Muscle layer of colon (tissue), 2 donors: ENCODE measurements at regions not wholly inside any gene's neighbourhood (a gene's known extent, or its start where the extent isn't known, plus 50 kb on each side); places are given as distances from the start of the nearest gene placed in this dataset.

Experiments used
- H3K27ac ChIP-seq: one replicate; pipeline ENCODE4 v1.7.0; 2013; ENCODE audit warnings: low read depth, mild to moderate bottlenecking, low read length, moderate library complexity
- H3K27me3 ChIP-seq, 2 donors: one replicate each; pipeline ENCODE4 v1.7.0; 2013; ENCODE audit warnings: low read length in 2 of 2, mild to moderate bottlenecking in 2 of 2; ENCODE audit not compliant: insufficient read depth in 2 of 2, control insufficient read depth in 1 of 2
- H3K36me3 ChIP-seq: one replicate; pipeline ENCODE4 v1.7.0; 2013; ENCODE audit warnings: mild to moderate bottlenecking, low read length; ENCODE audit not compliant: insufficient read depth
- H3K4me1 ChIP-seq: one replicate; pipeline ENCODE4 v1.7.0; 2013; ENCODE audit warnings: mild to moderate bottlenecking, low read length; ENCODE audit not compliant: insufficient read depth
- H3K4me3 ChIP-seq, 2 donors: one replicate each; pipeline ENCODE4 v1.7.0; 2013; ENCODE audit warnings: low read length in 2 of 2, low read depth in 1 of 2, mild to moderate bottlenecking in 1 of 2, moderate library complexity in 1 of 2
- H3K9ac ChIP-seq: one replicate; pipeline ENCODE4 v1.7.0; 2013; ENCODE audit warnings: low read length
- H3K9me3 ChIP-seq: one replicate; pipeline ENCODE4 v1.7.0; 2013; ENCODE audit warnings: mild to moderate bottlenecking, low read length
- donor health status: abdominal sarcoma.
- donor health status: Adenocarcinoma of cecum.

DNA sequence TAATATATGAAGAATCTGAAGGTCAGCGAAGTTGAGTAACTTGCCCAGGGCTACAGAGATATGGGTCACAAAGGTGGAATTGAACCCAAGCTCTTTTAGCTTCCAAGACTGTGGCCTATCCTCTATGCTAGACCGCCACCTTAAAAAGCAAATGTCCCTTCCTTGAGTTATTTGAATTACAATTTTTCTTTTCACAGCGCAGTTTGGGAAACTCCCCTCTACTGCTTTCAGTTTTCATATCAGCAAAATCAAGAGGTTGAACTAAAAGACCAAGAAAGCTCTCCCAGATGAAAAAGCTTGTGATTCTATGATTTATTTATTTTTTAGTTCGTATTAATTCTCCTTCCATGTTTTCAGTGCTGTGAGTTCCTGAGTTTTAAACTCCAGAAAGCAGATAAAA, 174.5 kb upstream of the C1QTNF7 start:
- Histone ChIP-seq H3K4me3 (no peak overlapping the region), H3K4me1 (no peaks in the 10 kb centered on the region), H3K27me3 (no peaks in the 10 kb centered on the region), H3K36me3 (no peaks in the 10 kb centered on the region), H3K9ac (no peak overlapping the region), H3K9me3 (no peaks in the 10 kb centered on the region), H3K27ac (no peak overlapping the region)

DNA sequence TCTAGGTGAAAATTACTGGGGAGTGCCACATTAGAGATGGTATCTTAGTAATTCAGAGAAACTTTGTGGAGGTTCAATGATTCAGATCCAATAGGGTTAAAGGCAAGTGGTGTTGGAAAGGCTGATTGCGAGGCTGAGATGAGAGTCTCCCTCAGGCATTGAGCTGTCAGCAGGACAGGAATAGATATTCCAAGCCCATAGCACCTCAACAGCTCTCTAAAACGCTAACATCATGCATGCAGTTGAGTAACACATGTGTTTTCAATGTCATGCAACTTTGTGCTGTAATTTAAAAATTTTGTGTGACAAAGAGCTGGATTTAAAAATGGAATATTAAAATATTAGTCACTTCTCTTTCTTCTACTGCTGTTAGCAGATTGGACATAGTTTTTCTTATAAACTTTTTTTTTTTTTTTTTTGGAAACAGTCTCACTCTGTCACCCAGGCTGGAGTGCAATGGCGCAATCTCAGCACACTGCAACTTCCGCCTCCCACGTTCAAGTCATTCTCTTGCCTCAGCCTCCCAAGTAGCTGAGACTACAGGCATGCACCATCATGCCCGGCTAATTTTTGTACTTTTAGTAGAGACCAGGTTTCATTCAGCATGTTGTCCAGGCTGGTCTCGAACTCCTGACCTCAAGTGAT, 173.5 kb upstream of the C1QTNF7 start:
- no peaks in the 10 kb centered on the region for H3K27me3 ChIP-seq

GRCh38 chr4:15255537-15255936, 172.3 kb upstream of the C1QTNF7 start:
- no peaks in the 10 kb centered on the region for H3K36me3 ChIP-seq
- no peaks in the 10 kb centered on the region for H3K9me3 ChIP-seq
- H3K27me3 ChIP-seq: no peaks in the 10 kb centered on the region
- no peak overlapping the region for H3K9ac ChIP-seq
- H3K4me1 ChIP-seq: no peaks in the 10 kb centered on the region
- H3K27ac ChIP-seq: no peak overlapping the region
- H3K4me3 ChIP-seq: no peak overlapping the region

More for the DNA sequence above, 173.5 kb upstream of the C1QTNF7 start:
- no peaks in the 10 kb centered on the region for H3K36me3 ChIP-seq
- no peak overlapping the region for H3K4me3 ChIP-seq
- no peak overlapping the region for H3K27ac ChIP-seq
- no peaks in the 10 kb centered on the region for H3K9me3 ChIP-seq
- H3K4me1 ChIP-seq: no peaks in the 10 kb centered on the region
- no peak overlapping the region for H3K9ac ChIP-seq

DNA sequence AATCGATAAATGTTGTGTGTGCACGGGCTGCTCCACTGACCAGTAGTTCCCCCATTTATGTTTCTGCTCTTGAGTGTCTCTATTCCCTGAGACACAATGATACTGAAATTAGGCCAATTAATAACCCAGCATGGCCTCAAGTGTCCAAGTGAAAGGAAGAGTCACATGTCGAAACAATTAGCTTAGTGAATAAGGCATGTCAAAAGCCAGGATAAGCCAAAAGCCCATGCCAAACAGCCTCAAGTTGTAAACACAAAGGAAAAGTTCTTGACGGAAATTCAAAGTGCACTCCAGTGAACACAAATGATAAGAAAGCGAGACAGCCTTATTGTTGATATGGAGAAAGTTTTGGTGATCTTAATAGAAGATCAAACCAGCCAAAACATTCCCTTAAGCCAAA, 167.1 kb upstream of the C1QTNF7 start:
- Histone ChIP-seq H3K4me3 (no peak overlapping the region), H3K36me3 (no peaks in the 10 kb centered on the region), H3K9me3 (no peaks in the 10 kb centered on the region), H3K27me3 (no peaks in the 10 kb centered on the region), H3K4me1 (no peaks in the 10 kb centered on the region), H3K27ac (no peak overlapping the region), H3K9ac (no peak overlapping the region)

DNA sequence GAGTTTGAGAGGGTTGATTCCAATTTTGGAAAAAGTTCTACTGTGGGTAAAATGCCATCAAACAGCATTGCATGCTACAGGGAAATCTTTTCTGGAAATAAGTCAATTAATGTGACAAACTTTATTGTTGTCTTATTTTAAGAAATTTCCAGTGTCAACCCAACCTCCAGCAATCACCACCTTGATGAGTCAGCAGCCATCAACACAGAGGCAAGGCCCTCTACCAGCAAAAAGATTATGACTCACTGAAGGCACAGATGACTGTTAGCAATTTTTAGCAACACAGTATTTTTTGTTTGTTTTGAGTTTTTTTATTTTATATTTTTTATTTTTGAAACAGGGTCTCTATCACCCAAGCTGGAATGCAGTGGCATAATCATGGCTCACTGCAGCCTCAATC, 165.4 kb upstream of the C1QTNF7 start:
- Histone ChIP-seq H3K27ac (no peak overlapping the region), H3K27me3 (no peaks in the 10 kb centered on the region), H3K4me1 (no peaks in the 10 kb centered on the region), H3K36me3 (no peaks in the 10 kb centered on the region), H3K9me3 (no peaks in the 10 kb centered on the region), H3K4me3 (no peak overlapping the region), H3K9ac (no peak overlapping the region)

- Histone ChIP-seq H3K36me3 (no peaks in the 10 kb centered on the region), H3K27ac (no peak overlapping the region), H3K4me1 (no peaks in the 10 kb centered on the region), H3K9me3 (no peaks in the 10 kb centered on the region), H3K4me3 (no peak overlapping the region), H3K27me3 (no peaks in the 10 kb centered on the region), H3K9ac (no peak overlapping the region)
These were observed 157.6 kb upstream of the C1QTNF7 start for GRCh38 chr4:15270201-15270600.

DNA sequence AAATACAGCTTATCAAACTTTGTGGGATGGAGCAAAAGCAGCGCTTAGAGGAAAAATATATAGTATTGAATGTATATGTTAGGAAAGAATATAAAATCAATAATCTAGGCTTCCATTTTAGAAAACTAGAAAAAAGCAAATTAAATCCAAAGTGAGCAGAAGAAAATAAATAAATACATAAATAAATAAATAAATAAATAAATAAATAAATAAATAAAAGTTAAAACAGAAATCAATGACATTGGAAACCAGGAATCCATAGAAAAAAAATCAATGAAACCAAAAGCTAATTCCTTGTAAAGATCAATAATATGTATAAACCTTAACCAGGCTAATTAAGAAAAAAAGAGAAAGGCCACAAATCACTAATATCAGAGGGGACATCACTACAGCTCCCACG, 141.8 kb upstream of the C1QTNF7 start:
- Histone ChIP-seq H3K27me3 (no peaks in the 10 kb centered on the region), H3K4me3 (no peak overlapping the region), H3K9ac (no peak overlapping the region), H3K36me3 (no peaks in the 10 kb centered on the region), H3K9me3 (no peaks in the 10 kb centered on the region), H3K27ac (no peak overlapping the region), H3K4me1 (no peaks in the 10 kb centered on the region)

- Histone ChIP-seq H3K4me1 (no peaks in the 10 kb centered on the region), H3K9me3 (no peaks in the 10 kb centered on the region)
These were observed 136.7 kb upstream of the C1QTNF7 start for GRCh38 chr4:15291122-15291521.

GRCh38 chr4:15293711-15294110, 134.1 kb upstream of the C1QTNF7 start:
- no peaks in the 10 kb centered on the region for H3K27me3 ChIP-seq
- no peaks in the 10 kb centered on the region for H3K9me3 ChIP-seq
- H3K9ac ChIP-seq: no peak overlapping the region
- H3K36me3 ChIP-seq: no peaks in the 10 kb centered on the region
- H3K4me3 ChIP-seq: no peak overlapping the region
- H3K4me1 ChIP-seq: no peaks in the 10 kb centered on the region
- H3K27ac ChIP-seq: no peak overlapping the region

More at GRCh38 chr4:15291122-15291521, 136.7 kb upstream of the C1QTNF7 start:
- no peaks in the 10 kb centered on the region for H3K36me3 ChIP-seq
- no peak overlapping the region for H3K4me3 ChIP-seq
- no peak overlapping the region for H3K9ac ChIP-seq
- no peak overlapping the region for H3K27ac ChIP-seq
- H3K27me3 ChIP-seq: no peaks in the 10 kb centered on the region

- H3K27me3 ChIP-seq: no peaks in the 10 kb centered on the region
- no peaks in the 10 kb centered on the region for H3K36me3 ChIP-seq
- H3K4me1 ChIP-seq: no peaks in the 10 kb centered on the region
- H3K4me3 ChIP-seq: no peak overlapping the region
- H3K27ac ChIP-seq: no peak overlapping the region
- H3K9me3 ChIP-seq: no peaks in the 10 kb centered on the region
- H3K9ac ChIP-seq: no peak overlapping the region
These were observed 133.6 kb upstream of the C1QTNF7 start for GRCh38 chr4:15294202-15294601.

GRCh38 chr4:15294832-15295231, 133.0 kb upstream of the C1QTNF7 start:
- H3K36me3 ChIP-seq: no peaks in the 10 kb centered on the region
- no peaks in the 10 kb centered on the region for H3K9me3 ChIP-seq
- no peak overlapping the region for H3K27ac ChIP-seq
- H3K4me3 ChIP-seq: no peak overlapping the region
- no peak overlapping the region for H3K9ac ChIP-seq
- H3K4me1 ChIP-seq: no peaks in the 10 kb centered on the region
- H3K27me3 ChIP-seq: no peaks in the 10 kb centered on the region

DNA sequence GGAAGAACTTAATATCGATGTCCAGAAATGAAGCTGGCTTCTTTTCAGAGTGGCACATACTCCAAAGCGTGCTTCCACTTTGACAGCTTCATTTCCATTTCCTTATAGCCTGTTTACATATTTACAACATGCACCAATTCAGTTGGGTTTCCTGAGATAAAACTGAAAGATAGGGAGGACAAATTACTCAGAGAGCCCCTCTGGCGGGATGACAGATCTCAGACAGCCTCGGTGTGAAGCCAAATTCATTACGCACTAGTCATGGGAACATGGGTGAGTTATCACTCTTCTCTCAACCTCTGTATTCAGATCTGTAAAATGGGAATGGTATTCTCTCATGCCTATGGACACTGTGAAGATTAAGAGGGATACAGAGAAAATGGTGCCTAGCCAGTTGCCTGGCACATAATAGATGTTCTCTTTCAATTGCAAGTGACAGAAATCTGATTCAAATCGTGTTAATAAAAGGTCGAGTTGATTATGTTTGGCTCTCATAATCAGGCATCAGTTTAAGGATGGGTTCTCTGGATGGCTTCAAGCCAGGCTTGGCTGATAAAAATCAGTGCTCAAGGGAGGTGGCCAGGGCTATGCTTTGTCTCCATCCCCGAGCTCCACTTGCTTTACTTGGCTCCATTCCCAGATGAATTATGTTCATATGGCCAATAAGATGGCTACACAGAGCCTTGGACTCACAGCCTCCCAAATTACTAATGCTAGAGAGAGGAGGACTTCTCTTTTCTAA, 132.2 kb upstream of the C1QTNF7 start:
- no peak overlapping the region for H3K9ac ChIP-seq
- no peak overlapping the region for H3K4me3 ChIP-seq
- no peaks in the 10 kb centered on the region for H3K9me3 ChIP-seq
- no peaks in the 10 kb centered on the region for H3K36me3 ChIP-seq
- H3K4me1 ChIP-seq: no peaks in the 10 kb centered on the region
- no peak overlapping the region for H3K27ac ChIP-seq
- H3K27me3 ChIP-seq: no peaks in the 10 kb centered on the region
